GM21423 (cell line): ENCODE measurements at regions not wholly inside any gene's neighbourhood (a gene's known extent, or its start where the extent isn't known, plus 50 kb on each side); places are given as distances from the start of the nearest gene placed in this dataset.

Experiments
- ATAC-seq: cut with Tn5 transposase; IDR thresholded peaks from one replicate; pipeline ENCODE4 v1.9.1; 2021; ENCODE audit warnings: mild to moderate bottlenecking, moderate library complexity; ENCODE audit not compliant: unreplicated experiment

GRCh38 chr18:78696698-78697435, 282.8 kb upstream of the SALL3 start:
- ATAC-seq, result no peak

DNA sequence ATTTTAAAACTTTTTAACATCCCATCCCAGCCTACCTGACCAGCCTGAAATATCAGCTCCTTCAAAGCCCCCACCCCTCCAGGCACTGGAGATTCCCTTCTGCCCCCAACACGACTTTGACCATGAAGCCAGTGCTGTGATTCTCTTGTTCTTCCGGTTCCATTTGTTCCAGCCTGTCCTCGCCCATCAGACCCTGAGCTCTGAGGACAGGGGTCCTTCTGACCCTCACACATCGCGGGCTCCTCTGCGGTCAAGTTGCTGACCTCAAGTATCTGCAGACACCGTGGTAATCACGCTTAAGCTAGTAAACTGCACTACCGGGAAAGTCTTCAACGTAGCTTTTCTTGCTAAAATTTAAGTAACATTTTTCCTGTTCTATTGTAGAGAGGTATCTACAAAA, 282.2 kb upstream of the SALL3 start:
- ATAC-seq, result no peak

- no peak for ATAC-seq
Observed at GRCh38 chr18:78698914-78699313, 280.7 kb upstream of the SALL3 start.

- ATAC-seq, result no peak
Observed at GRCh38 chr18:78699499-78699898, 280.1 kb upstream of the SALL3 start.

GRCh38 chr18:78701771-78702396, 277.7 kb upstream of the SALL3 start:
- ATAC-seq, result no peak

- ATAC-seq, result no peak
Observed at GRCh38 chr18:78703291-78703690, 276.3 kb upstream of the SALL3 start.

GRCh38 chr18:78704971-78705461, 274.6 kb upstream of the SALL3 start:
- ATAC-seq, result no peak

- ATAC-seq, result no peak
Observed at GRCh38 chr18:78709261-78709809, 270.3 kb upstream of the SALL3 start.

DNA sequence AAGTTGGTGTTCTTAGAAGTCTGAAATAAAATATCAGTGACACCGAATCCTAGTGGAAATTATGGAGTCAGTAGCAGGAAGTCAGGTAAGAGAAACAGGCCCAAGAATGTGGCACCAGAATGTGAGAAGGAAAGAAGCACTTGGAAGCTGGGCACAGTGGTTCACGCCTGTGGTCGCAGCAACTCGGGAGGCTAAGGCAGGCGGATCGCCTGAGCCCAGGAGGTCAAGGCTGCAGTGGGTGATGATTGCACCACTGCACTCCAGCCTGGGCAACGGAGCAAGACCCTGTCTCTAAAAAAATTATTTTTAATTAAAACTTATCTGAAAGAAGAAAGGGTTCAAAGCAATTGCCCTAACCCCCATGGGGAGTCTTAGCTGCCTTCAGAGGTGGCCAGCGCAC, 268.3 kb upstream of the SALL3 start:
- no peak for ATAC-seq

- no peak for ATAC-seq
Observed at GRCh38 chr18:78711971-78712370, 267.6 kb upstream of the SALL3 start.

- no peak for ATAC-seq
Observed at GRCh38 chr18:78713069-78713468, 266.5 kb upstream of the SALL3 start.

GRCh38 chr18:78713726-78714125, 265.9 kb upstream of the SALL3 start:
- ATAC-seq, result no peak

DNA sequence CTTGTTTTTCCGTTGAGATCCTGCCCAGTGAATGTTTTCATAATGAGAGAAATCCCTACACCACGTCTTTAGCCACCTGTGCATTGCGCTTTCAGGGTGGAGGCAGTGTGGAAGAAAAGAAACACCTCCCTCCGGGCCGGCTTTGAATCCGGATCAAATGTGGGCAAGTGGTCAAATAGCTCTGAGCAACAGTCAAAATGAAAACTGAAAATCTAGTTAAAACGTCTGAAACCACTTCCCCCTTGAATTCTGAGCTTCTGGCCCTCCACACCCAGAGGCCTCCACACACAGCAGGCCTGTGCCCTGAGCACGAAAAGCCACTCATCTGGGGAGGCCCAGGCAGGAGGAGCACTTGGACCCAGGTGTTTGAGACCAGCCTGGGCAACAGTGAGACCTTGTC, 263.6 kb upstream of the SALL3 start:
- ATAC-seq, result no peak

DNA sequence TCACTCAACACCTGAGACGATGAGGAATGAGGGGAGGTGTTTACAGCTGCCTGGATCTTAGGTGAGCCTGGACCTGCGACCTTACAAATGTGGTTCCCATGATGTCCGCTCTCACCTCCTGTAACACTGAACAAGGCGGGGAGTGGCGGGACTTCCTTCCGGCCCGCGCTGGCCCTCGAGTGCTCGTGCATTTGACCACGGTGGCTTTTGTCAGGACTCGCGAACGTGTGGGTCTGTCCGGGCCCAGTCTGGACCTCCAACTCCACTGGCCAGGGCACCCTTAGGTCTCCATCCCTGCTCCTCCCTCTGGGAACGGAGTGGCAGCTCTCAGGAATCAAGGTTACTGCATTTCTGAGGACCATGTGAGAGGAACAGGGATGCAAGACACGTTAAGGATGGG, 263.0 kb upstream of the SALL3 start:
- ATAC-seq, result no peak

DNA sequence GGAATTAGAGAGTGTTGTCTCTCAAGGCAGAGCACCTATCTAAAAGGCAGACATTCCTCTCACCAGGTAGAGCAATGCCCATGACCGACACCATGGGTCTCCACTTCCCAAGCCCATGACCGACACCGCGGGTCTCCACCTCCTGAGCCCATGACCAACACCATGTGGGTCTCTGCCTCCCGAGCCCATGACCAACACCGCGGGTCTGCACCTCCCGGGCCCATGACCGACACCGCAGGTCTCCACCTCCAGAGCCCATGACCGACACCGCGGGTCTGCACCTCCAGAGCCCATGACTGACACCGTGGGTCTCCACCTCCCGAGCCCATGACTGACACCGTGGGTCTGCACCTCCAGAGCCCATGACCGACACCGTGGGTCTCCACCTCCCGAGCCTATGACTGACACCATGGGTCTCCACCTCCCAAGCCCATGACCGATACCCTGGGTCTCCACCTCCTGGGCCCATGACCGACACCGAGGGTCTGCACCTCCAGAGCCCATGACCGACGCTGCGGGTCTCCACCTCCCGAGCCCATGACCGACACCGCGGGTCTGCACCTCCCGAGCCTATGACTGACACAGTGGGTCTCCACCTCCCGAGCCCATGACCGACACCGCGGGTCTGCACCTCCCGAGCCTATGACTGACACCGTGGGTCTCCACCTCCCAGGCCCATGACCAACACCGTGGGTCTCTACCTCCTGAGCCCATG, 262.4 kb upstream of the SALL3 start:
- ATAC-seq, result no peak

DNA sequence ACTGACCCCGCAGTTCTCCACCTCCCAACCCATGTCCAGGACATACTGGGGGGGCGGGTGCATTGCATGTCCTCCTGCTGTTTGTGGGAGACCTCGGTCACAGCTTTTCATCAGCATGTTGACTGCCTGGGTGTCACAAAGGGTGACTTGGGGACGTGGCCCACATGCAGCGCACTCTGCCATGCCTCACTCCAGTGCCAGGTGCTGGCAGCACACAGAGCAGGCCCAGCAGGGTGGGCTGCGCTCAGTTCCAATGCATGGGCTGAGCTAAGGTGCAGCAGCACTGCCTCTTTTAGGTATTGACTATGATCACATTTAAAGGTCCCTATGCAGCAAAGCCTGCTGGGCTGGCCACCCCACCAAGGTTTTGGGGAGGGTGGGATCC, 261.9 kb upstream of the SALL3 start:
- ATAC-seq, result no peak

DNA sequence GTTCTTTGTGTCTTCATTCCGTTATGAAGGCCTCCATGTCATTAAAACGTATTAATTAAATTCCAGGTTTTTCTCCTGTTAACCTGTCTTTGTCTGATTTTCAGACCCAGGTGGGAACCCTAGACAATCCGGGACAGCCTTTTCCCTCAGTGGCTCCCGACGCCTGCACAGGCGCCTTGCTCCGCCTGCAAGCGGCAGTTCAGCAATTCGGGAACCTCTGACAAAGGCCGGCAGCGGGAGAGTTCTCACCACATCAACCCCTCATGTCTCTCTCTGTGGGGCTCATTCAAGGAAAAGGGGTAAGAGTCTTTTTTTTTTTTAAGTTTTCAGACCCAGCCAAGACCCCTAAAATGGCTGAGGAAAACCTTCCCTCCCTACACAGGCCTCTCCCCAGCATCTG, 259.8 kb upstream of the SALL3 start:
- no peak for ATAC-seq

DNA sequence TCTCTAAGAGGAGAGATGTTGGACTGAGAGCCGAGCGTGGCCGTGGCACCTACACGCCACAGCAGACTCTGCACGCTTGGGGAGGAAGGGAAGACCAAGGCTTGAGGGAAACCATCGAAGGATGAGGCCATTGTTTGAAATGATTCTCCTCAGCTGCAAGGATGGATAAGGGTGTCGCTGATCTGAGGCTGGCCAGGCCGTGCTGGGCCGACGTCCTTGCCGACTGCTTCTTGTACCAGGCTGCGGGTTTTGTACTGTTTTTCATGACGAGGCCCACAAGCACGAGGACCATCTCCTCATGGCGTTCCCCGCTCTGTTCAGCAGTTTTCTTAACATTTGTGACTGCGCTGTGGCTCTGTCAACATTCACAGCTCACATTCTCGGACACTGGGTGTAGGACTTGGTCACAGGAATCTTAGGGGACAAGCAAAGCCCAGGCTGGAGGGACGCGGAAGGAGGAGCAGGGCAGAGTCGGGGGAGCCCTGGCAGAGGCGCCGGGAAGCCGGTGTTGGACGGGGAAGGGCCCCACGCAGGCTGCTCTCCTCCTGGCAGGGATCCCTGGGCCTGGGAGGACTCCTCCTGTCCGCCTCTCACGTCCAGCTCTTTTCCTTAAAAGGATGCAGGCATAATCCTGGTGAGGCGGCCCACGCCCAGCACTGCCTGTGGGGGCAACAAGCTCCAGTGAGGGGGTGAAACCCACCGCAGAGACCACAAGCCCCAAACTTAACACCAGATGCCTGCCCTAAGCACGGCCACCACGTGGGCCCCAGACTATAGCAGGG, 259.0 kb upstream of the SALL3 start:
- no peak for ATAC-seq

GRCh38 chr18:78721238-78721875, 258.3 kb upstream of the SALL3 start:
- ATAC-seq, result no peak

DNA sequence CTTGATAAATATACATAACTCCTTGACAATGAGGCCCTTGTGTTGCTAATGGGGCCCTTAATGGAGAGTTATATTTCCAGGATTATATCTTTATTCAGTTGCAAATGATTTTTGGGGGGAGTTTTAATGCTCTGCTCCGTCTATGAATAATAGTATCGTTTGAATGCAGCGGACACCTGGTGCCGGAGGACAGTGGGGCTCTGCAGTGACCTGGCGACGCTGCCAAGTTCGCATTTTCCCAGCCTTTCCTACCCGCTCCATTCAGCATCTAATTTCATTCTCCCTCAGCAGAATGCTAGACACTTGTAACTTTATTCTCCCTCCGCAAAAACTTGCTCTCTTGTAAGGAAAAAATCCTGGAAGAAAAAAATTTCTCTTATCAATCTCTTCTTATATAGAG, 257.6 kb upstream of the SALL3 start:
- ATAC-seq, result no peak
